Smooth muscle cell (in vitro differentiated cells): ENCODE measurements at regions not wholly inside any gene's neighbourhood (a gene's known extent, or its start where the extent isn't known, plus 50 kb on each side); places are given as distances from the start of the nearest gene placed in this dataset.
"Not testable (repeated sequence)": the region's sequence is repeated elsewhere in the genome, so short reads cannot be mapped to it uniquely, and the experiment has no call there.

ENCODE experiments used
- DNase-seq: peaks from one replicate; lab custom pipeline; 2025; ENCODE audit not compliant: unreplicated experiment; lab: John Stamatoyannopoulos, UW
- H2AFZ ChIP-seq: fragments of 200-600 bp; sonication (generic); 2 replicates; pipeline ENCODE4 v1.6.0; 2016; ENCODE audit warnings: antibody characterized with exemption, low read depth, mild to moderate bottlenecking
- H3F3A ChIP-seq: fragments of 200-600 bp; sonication (generic); 2 replicates; pipeline ENCODE4 v1.6.0; 2017; ENCODE audit warnings: antibody characterized with exemption, low read depth
- H3K27ac ChIP-seq: fragments of 200-600 bp; sonication (generic); 2 replicates; pipeline ENCODE4 v1.5.1; 2016; ENCODE audit warnings: low read depth, mild to moderate bottlenecking
- H3K27me3 ChIP-seq: fragments of 200-600 bp; sonication (generic); 2 replicates; pipeline ENCODE4 v1.6.1; 2016; ENCODE audit warnings: low read depth, mild to moderate bottlenecking
- H3K36me3 ChIP-seq: fragments of 200-600 bp; sonication (generic); 2 replicates; pipeline ENCODE4 v1.5.1; 2016; ENCODE audit warnings: low read depth
- H3K4me1 ChIP-seq: fragments of 200-600 bp; sonication (generic); 2 replicates; pipeline ENCODE4 v1.5.1; 2016; ENCODE audit warnings: low read depth
- H3K4me2 ChIP-seq: fragments of 200-600 bp; sonication (generic); 2 replicates; pipeline ENCODE4 v1.6.0; 2016; ENCODE audit warnings: mild to moderate bottlenecking
- H3K4me3 ChIP-seq: fragments of 200-600 bp; sonication (generic); 2 replicates; pipeline ENCODE4 v1.5.1; 2016; ENCODE audit warnings: mild to moderate bottlenecking
- H3K79me2 ChIP-seq: fragments of 200-600 bp; sonication (generic); 2 replicates; pipeline ENCODE4 v1.6.0; 2016; ENCODE audit warnings: low read depth, mild to moderate bottlenecking
- H3K9ac ChIP-seq: fragments of 200-600 bp; sonication (generic); 2 replicates; pipeline ENCODE4 v1.6.0; 2016; ENCODE audit warnings: low read depth
- H3K9me3 ChIP-seq: fragments of 200-600 bp; sonication (generic); replicated peaks from 2 replicates; pipeline ENCODE4 v1.5.1; 2016; ENCODE audit warnings: low read depth
- H4K20me1 ChIP-seq: fragments of 200-600 bp; sonication (generic); 2 replicates; pipeline ENCODE4 v1.6.0; 2016; ENCODE audit warnings: low read depth
- WGBS: methylation state at CpG from one replicate; pipeline ENCODE4 v1.1.7; 2016; ENCODE audit warnings: low lambda C conversion rate; 5-methylcytosine and 5-hydroxymethylcytosine counted together
- TF ChIP-seq, protein P1 (sequence below): fragments of 200-600 bp; sonication (generic); IDR thresholded peaks from 2 replicates; pipeline ENCODE4 v1.5.1; 2017; ENCODE audit warnings: borderline replicate concordance, mild to moderate bottlenecking, antibody characterized with exemption; ENCODE audit not compliant: insufficient read depth, poor library complexity, severe bottlenecking

DNA sequence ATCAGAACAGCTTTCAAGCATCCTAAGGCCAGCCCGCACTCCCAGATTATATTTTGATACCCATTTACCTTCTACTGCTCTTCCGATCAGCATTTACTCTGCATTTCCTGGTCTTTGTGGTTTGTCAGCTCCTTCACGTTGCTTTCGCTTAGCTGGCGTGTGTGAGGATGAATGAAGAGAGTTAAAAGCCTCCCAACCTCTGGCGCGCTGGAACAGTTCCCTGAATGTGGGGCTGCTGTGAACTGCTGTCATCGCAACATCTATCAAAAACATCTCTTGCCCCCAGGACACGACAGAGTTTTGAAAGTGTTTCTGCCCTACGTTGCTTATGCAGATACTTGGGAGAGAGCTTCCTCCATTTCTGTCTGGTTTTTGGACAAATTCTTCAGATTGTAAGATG is 129.2 kb downstream of the KCNA5 start:
- no peak for DNase-seq
- H3K4me3 ChIP-seq = no peak overlapping the region
- no peak overlapping the region for H3K4me2 ChIP-seq
- no peaks in the 10 kb centered on the region for H3F3A ChIP-seq
- TF ChIP-seq, protein P1, sequence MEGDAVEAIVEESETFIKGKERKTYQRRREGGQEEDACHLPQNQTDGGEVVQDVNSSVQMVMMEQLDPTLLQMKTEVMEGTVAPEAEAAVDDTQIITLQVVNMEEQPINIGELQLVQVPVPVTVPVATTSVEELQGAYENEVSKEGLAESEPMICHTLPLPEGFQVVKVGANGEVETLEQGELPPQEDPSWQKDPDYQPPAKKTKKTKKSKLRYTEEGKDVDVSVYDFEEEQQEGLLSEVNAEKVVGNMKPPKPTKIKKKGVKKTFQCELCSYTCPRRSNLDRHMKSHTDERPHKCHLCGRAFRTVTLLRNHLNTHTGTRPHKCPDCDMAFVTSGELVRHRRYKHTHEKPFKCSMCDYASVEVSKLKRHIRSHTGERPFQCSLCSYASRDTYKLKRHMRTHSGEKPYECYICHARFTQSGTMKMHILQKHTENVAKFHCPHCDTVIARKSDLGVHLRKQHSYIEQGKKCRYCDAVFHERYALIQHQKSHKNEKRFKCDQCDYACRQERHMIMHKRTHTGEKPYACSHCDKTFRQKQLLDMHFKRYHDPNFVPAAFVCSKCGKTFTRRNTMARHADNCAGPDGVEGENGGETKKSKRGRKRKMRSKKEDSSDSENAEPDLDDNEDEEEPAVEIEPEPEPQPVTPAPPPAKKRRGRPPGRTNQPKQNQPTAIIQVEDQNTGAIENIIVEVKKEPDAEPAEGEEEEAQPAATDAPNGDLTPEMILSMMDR = no peak
- H3K9me3 ChIP-seq = no peaks in the 10 kb centered on the region
- no peak overlapping the region for H2AFZ ChIP-seq
- no peak overlapping the region for H3K9ac ChIP-seq
- H3K36me3 ChIP-seq = no peaks in the 10 kb centered on the region
- WGBS = 88% methylated on average over 10 of the region's 10 CpGs
- no peaks in the 10 kb centered on the region for H3K79me2 ChIP-seq
- H3K4me1 ChIP-seq = no peaks in the 10 kb centered on the region
- no peak overlapping the region for H3K27ac ChIP-seq
- no peaks in the 10 kb centered on the region for H4K20me1 ChIP-seq
- H3K27me3 ChIP-seq = no peaks in the 10 kb centered on the region

DNA sequence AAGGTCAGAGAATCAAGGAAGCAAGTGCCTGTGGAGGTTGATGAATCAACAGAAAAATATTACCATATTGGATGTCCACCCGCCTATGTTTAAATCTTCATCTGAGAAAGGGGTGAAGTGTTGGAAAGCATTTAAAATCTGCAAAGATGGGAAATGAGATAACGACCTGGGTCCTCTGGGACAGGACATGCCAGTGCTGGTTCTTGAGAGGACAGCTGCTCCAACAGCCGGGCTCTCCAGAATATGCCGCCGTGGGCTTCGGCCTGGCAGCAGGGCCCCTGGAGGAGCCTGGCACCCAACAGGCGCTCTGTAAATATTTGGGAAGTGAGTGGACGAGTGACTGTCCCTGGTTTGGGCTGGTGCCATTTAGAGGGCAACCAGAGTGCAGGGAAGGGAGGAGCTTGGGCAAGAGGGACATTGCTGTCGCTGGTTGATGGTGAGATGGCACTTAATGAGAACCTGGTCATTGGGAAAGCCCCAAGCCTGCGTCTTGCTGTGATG is 129.9 kb downstream of the KCNA5 start:
- no peaks in the 10 kb centered on the region for H3F3A ChIP-seq
- no peak overlapping the region for H3K4me2 ChIP-seq
- H3K4me1 ChIP-seq = no peaks in the 10 kb centered on the region
- no peak for DNase-seq
- no peak overlapping the region for H3K9ac ChIP-seq
- no peaks in the 10 kb centered on the region for H4K20me1 ChIP-seq
- no peaks in the 10 kb centered on the region for H3K27me3 ChIP-seq
- TF ChIP-seq, protein P1 = no peak
- H3K27ac ChIP-seq = no peak overlapping the region
- H3K79me2 ChIP-seq = no peaks in the 10 kb centered on the region
- no peaks in the 10 kb centered on the region for H3K36me3 ChIP-seq
- H3K4me3 ChIP-seq = no peak overlapping the region
- H2AFZ ChIP-seq = no peak overlapping the region
- 94% methylated on average over 10 of the region's 10 CpGs for WGBS
- no peaks in the 10 kb centered on the region for H3K9me3 ChIP-seq

DNA sequence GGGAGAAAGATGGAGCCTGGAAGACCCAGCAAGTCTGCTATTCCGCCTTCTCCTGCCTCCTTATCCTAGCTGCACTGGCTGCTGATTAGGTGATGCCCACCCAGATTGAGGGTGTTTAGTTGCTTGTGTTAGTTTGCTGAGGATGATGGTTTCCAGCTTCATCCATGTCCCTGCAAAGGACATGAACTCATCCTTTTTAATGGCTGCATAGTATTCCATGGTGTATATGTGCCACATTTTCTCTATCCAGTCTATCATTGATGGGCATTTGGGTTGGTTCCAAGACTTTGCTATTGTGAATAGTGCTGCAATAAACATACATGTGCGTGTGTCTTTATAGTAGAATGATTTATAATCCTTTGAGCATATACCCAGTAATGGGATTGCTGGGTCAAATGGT is 131.7 kb downstream of the KCNA5 start:
- WGBS = 94% methylated on average over 2 of the region's 2 CpGs
- H2AFZ ChIP-seq, H3K9me3 ChIP-seq, H3K9ac ChIP-seq, H3K4me2 ChIP-seq, H3F3A ChIP-seq, H3K36me3 ChIP-seq, H3K4me3 ChIP-seq, H4K20me1 ChIP-seq, H3K27me3 ChIP-seq, H3K27ac ChIP-seq, H3K79me2 ChIP-seq, DNase-seq, H3K4me1 ChIP-seq: not testable (repeated sequence)

DNA sequence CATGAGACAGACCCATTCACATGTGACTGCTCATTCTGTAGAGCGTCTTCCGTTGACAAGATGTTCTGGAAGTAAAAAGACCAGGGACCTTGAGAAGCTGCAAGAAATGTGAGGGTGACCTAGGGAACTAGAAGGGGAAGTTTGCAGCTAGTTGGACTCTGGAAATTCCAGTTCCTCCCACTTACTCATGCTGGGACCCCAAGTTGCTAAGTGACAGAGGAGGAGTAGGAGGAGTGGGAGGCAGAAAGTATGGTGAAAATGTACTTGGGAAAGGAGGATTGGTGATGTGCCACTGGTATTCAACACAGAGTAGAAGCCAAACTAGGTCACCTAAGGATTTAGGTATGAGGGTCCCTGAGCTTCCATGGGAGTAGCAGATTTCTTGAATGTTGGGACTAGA is 132.4 kb downstream of the KCNA5 start:
- Histone ChIP-seq H3K36me3 (no peaks in the 10 kb centered on the region), H2AFZ (no peak overlapping the region), H3F3A (no peaks in the 10 kb centered on the region), H4K20me1 (no peaks in the 10 kb centered on the region), H3K79me2 (no peaks in the 10 kb centered on the region), H3K4me1 (no peaks in the 10 kb centered on the region), H3K9me3 (no peaks in the 10 kb centered on the region), H3K4me3 (no peak overlapping the region), H3K4me2 (peak overlapping the region; percentile 31), H3K27ac (no peak overlapping the region), H3K27me3 (no peaks in the 10 kb centered on the region), H3K9ac (no peak overlapping the region)
- TF ChIP-seq, protein P1 = no peak
- 86% methylated on average over 2 of the region's 2 CpGs for WGBS
- DNase-seq = no peak
